ENCODE measurements at regions not wholly inside any gene's neighbourhood (a gene's known extent, or its start where the extent isn't known, plus 50 kb on each side); places are given as distances from the start of the nearest gene placed in this dataset.

DNA sequence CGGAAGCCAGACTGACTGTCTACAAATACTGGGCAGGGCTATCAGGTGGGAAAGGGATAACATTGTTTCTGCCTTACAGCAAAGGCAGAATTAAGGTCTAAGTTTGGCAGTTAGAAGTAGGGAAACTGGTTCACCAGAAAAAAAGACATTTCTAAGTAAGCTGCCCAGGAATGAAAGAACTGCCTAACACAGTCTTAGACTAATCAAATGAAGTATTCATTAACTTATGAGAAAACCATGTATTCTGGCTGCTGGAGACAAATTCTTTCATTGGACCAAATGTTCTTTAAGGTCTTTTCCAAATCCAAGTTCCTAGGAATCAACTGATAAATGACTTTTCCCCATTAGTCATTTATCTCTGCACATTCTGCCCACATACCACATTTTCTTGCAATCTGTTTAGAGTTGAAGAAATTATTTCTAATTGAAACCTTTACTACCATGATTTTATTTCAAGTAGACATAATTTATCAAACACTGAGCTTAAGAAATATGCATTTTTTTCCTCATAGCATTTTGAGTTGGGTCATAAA is 120.3 kb upstream of the OGFRL1 start:
- no peak overlapping the region for H3K27ac Mint-ChIP-seq
- no peak overlapping the region for H3K4me3 Mint-ChIP-seq
- H3K9me3 Mint-ChIP-seq = no peaks in the 10 kb centered on the region
- H3K4me1 Mint-ChIP-seq = no peaks in the 10 kb centered on the region
- H3K27me3 Mint-ChIP-seq = peaks cover 3% of the 10 kb centered on the region
- no peak for DNase-seq (ENCODE audit: low spot score in 2 of 2)
- no peaks in the 10 kb centered on the region for H3K36me3 Mint-ChIP-seq
- ATAC-seq (ENCODE audit: low read depth) = no peak

DNA sequence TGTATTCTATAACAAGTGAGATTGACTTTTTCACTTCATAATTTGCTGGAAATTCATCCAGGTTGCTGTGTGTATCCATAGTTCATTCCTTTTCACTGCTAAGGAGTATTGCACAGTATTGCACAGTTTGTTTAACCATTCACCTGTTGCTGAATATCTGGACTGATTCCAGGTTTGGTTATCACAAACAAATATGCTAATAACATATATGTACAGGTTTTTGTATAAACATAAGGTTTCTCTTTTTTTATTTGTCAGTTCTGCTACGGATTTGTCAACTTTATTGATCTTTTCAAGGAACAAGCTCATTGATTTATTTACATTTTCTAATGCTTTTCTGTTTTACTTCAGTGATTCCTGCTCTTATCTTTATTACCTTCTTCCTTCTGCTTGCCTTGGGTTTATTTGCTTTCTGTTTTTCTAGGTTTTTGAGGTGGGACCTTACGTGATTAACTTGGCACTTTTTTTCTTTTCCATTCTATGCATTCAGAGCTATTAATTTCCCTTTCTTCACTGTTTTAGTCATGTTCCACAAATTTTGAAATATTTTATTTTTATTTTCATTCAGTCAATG is 117.0 kb upstream of the OGFRL1 start:
- H3K27ac Mint-ChIP-seq = no peak overlapping the region
- no peaks in the 10 kb centered on the region for H3K9me3 Mint-ChIP-seq
- DNase-seq (ENCODE audit: low spot score in 2 of 2) (no peak), ATAC-seq (ENCODE audit: low read depth) (no peak)
- peaks cover 14% of the 10 kb centered on the region for H3K27me3 Mint-ChIP-seq
- no peak overlapping the region for H3K4me3 Mint-ChIP-seq
- no peaks in the 10 kb centered on the region for H3K36me3 Mint-ChIP-seq
- no peaks in the 10 kb centered on the region for H3K4me1 Mint-ChIP-seq

DNA sequence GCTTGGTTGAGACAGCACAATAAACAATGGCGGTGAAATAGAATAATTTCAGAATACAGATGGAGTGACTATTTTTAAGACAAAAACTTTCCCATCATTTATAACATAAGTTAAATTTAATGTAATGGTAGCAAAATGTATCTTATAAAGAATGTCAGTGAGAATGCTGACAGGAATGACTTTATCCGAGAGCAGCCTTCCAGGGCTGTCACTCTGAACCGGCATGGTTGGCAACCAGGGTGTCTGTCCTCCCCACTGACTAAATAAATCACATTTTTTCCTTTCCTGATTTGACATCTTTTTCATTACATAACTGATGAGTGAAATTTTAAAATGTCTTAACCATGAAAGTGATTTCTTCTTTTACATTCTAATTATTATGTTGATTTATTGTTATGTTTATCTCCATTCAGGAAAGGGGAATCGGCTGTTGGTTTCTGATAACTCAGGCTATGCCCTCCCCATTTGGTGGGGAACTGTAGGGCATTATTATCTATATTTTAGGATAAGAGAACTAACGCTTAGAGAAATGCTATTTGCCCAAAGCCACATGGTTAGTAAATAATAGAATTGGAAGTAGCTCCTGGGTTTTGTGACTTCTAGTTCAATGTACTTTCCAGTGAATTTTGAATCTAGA is 109.2 kb upstream of the OGFRL1 start:
- peaks cover 19% of the 10 kb centered on the region for H3K27me3 Mint-ChIP-seq
- H3K4me1 Mint-ChIP-seq = no peaks in the 10 kb centered on the region
- H3K36me3 Mint-ChIP-seq = no peaks in the 10 kb centered on the region
- DNase-seq (ENCODE audit: low spot score in 2 of 2) (no peak), ATAC-seq (ENCODE audit: low read depth) (no peak)
- no peak overlapping the region for H3K4me3 Mint-ChIP-seq
- H3K27ac Mint-ChIP-seq = no peak overlapping the region
- H3K9me3 Mint-ChIP-seq = peaks cover 2% of the 10 kb centered on the region

DNA sequence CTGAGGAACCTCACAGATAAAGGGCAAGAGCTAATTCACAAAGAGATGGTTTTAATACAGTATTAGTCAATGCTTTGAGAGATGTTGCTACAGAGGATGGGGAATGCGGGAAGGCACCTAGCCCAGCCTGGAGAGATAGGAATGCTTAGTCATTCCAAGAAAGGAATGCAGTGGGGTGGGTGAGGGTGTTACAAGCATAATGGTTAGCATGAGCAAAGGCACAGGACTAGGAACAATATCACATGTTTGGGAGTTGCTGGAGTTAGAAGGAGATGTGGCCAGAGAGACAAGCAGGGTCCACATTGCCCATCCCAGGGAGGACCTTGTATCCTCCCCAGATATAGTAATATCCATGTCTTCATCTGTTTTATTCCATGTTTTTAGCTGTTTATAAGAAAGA is 107.0 kb upstream of the OGFRL1 start:
- no peak overlapping the region for H3K27ac Mint-ChIP-seq
- no peaks in the 10 kb centered on the region for H3K4me1 Mint-ChIP-seq
- no peak overlapping the region for H3K4me3 Mint-ChIP-seq
- ATAC-seq (ENCODE audit: low read depth) = no peak
- H3K36me3 Mint-ChIP-seq = no peaks in the 10 kb centered on the region
- no peak for DNase-seq (ENCODE audit: low spot score in 2 of 2)
- peaks cover 2% of the 10 kb centered on the region for H3K9me3 Mint-ChIP-seq
- H3K27me3 Mint-ChIP-seq = peaks cover 17% of the 10 kb centered on the region

DNA sequence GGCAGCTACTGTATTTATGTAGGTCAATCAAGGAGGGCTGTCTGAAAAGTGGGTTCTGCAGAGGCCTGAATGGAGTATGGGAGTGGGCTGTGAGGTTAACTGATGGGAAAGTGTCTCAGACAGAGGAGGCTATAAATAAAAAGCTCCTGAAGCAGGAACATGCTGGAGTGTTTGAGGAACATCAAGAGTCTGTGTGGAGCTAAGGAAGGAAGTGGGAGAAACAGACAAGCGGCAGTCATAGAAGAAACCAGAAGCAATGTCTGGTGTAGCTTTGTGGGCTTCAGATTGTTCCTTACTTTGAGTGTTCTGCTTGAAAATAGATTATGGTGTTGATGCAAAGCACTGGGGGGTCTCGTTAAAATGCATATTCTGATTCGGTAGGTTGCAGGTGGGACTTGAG is 101.5 kb upstream of the OGFRL1 start:
- Mint-ChIP-seq H3K4me1 (no peaks in the 10 kb centered on the region), H3K9me3 (no peaks in the 10 kb centered on the region), H3K27me3 (peaks cover 10% of the 10 kb centered on the region), H3K4me3 (no peak overlapping the region), H3K36me3 (no peaks in the 10 kb centered on the region), H3K27ac (no peak overlapping the region)
- DNase-seq (ENCODE audit: low spot score in 2 of 2) (no peak), ATAC-seq (ENCODE audit: low read depth) (no peak)

DNA sequence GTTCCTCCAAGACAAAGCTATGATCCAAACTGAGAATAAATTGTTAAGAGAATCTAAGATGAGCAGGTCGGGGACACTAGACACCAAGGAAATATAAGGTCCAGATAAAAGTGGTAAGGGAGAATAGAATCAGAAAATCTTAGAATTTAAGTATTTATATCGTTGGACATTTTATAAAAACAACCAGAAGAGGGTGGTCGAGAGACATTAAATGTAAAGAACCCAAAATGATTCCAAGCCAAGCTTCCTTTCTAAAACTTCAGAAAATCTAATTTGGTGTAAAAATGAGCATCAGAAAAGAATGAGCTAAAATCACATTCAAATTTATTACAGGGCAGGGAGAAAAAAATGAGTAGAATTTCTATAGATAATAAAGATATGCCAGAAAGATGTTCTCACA is 97.8 kb upstream of the OGFRL1 start:
- DNase-seq (ENCODE audit: low spot score in 2 of 2) (peak in 1 of 2 donors; percentile 23), ATAC-seq (ENCODE audit: low read depth) (no peak)
- Mint-ChIP-seq H3K4me3 (no peak overlapping the region), H3K36me3 (no peaks in the 10 kb centered on the region), H3K27ac (no peak overlapping the region), H3K9me3 (no peaks in the 10 kb centered on the region), H3K27me3 (peaks cover 8% of the 10 kb centered on the region), H3K4me1 (no peaks in the 10 kb centered on the region)

DNA sequence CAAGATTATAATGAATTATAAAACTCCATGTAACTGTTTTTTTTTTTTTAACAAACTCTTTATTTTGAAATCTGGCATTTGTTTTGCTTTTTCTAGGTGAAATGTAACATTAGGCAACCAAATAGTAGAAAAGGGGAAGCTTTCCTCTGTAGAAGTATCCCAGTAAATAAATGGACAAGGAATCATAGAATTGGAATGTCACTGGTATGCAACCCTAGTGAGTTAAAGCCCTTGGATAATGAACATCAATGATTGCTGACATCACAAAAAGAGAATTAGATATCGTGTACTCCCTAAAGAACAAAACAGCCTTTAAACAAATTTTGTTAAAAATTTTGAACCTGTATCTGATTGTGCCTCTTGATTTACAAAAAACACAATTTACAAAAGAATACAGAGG is 93.9 kb upstream of the OGFRL1 start:
- Mint-ChIP-seq H3K9me3 (no peaks in the 10 kb centered on the region), H3K4me3 (no peak overlapping the region), H3K27ac (no peak overlapping the region), H3K4me1 (peaks cover 3% of the 10 kb centered on the region), H3K27me3 (peaks cover 5% of the 10 kb centered on the region), H3K36me3 (no peaks in the 10 kb centered on the region)
- DNase-seq (ENCODE audit: low spot score in 2 of 2) (no peak), ATAC-seq (ENCODE audit: low read depth) (no peak)

DNA sequence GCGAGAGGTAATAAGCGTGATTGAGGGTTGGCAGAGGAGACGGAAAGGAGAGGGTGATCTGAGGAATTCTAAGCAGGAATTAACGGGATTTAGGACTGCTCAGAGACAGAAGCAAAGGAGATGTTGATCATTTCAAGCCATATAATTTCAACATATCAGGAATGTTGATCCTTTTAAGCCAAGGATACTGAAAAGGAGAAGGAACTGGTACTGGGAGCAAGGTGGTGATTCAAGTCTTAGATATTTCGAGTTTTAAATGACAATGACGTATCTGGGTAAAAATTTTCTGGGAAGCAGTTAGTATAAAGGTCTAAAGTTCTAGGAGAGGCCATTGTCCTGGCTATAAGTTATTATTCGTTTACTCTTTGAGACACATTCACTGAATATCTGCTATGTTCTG is 91.3 kb upstream of the OGFRL1 start:
- no peak for ATAC-seq (ENCODE audit: low read depth)
- H3K4me1 Mint-ChIP-seq = peaks cover 3% of the 10 kb centered on the region
- H3K36me3 Mint-ChIP-seq = peaks cover 1% of the 10 kb centered on the region
- H3K4me3 Mint-ChIP-seq = no peak overlapping the region
- no peaks in the 10 kb centered on the region for H3K9me3 Mint-ChIP-seq
- no peak for DNase-seq (ENCODE audit: low spot score in 2 of 2)
- H3K27ac Mint-ChIP-seq = no peak overlapping the region
- peaks cover 5% of the 10 kb centered on the region for H3K27me3 Mint-ChIP-seq

DNA sequence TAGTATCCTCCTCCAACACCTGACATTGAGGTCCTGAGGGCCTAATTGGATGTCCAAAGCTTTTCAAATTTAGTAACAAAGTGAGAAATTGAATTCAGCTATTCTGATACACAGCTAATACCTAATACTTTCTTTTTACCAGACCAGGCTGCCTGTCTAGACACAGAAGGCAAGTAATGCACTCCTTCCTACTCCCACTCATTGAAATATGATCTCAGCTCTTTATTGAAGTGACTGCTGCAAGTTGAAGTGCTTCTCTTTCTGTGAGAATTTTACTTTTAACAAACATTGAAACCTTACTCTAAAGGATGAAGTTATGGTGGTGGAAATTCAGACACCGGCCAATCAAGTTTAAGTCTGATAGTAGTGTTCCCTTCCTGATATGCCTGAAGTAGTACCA is 90.8 kb upstream of the OGFRL1 start:
- Mint-ChIP-seq H3K9me3 (no peaks in the 10 kb centered on the region), H3K4me1 (peaks cover 3% of the 10 kb centered on the region), H3K27ac (no peak overlapping the region), H3K36me3 (peaks cover 1% of the 10 kb centered on the region), H3K4me3 (no peak overlapping the region), H3K27me3 (peaks cover 5% of the 10 kb centered on the region)
- DNase-seq (ENCODE audit: low spot score in 2 of 2) (no peak), ATAC-seq (ENCODE audit: low read depth) (no peak)

DNA sequence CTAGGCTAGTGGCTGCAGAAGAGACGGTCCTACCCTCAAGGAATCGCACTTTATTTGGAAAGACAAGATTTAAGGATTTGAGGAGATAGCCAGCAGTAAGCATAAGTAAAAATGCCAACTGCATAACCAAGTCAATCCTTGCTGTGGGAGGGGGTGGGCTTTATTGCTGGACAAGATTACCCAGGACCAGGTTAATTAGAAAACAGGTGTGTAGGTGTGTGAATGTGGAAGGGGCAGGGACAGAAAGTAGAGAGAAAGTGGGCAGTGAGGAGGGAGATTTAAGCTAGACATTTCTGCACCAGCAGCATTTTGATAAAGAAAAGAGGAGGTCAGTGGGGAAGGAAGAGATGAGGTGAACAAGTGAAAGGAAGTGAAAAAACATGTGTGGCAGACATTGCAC is 89.7 kb upstream of the OGFRL1 start:
- no peak for DNase-seq (ENCODE audit: low spot score in 2 of 2)
- Mint-ChIP-seq H3K9me3 (peaks cover 1% of the 10 kb centered on the region), H3K27me3 (peaks cover 6% of the 10 kb centered on the region), H3K4me3 (no peak overlapping the region), H3K27ac (no peak overlapping the region), H3K4me1 (peaks cover 3% of the 10 kb centered on the region), H3K36me3 (peaks cover 1% of the 10 kb centered on the region)
- ATAC-seq (ENCODE audit: low read depth) = no peak

DNA sequence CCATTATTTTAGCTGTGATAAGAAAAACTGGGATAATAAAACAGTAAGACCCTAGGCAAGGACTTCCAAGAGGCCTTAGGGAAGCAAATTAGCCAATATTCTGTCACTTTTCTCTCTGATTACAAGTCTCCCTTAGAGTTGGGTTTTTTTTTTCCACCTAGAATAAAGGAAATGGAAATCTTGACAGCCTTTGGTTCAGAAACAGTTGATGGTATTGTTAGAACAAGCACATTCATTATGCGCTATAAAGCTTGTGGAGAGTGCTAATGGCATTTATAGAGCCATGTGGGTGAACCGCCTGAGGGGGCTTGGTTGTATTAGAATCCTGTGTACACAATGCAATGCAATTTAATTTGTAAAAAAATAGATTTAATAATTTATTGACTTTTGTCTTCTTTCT is 88.9 kb upstream of the OGFRL1 start:
- Mint-ChIP-seq H3K36me3 (peaks cover 1% of the 10 kb centered on the region), H3K4me3 (no peak overlapping the region), H3K9me3 (peaks cover 1% of the 10 kb centered on the region), H3K27me3 (peaks cover 6% of the 10 kb centered on the region), H3K27ac (no peak overlapping the region), H3K4me1 (peaks cover 3% of the 10 kb centered on the region)
- ATAC-seq (ENCODE audit: low read depth) (no peak), DNase-seq (ENCODE audit: low spot score in 2 of 2) (no peak)

DNA sequence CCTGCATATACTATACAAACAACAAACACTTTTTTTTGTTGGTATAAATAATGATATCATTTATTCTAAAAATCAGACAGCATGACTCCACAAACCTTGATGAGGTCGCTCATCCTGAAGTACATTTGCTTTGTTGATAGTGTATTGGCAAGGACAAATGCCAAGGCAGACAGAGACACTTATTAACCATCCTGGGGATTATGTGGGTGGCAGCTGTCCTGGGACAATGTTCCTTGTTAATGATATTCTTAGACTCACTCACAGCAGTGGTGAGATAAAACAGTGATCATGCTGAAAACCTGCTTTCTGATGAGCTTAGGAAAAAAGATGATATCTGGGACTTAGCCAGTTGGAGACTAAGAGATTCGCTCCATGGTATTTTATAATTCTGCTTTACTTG is 85.4 kb upstream of the OGFRL1 start:
- H3K27ac Mint-ChIP-seq = no peak overlapping the region
- H3K27me3 Mint-ChIP-seq = peaks cover 2% of the 10 kb centered on the region
- no peak overlapping the region for H3K4me3 Mint-ChIP-seq
- peaks cover 3% of the 10 kb centered on the region for H3K4me1 Mint-ChIP-seq
- H3K9me3 Mint-ChIP-seq = peaks cover 1% of the 10 kb centered on the region
- peaks cover 1% of the 10 kb centered on the region for H3K36me3 Mint-ChIP-seq
- no peak for ATAC-seq (ENCODE audit: low read depth)
- DNase-seq (ENCODE audit: low spot score in 2 of 2) = no peak

DNA sequence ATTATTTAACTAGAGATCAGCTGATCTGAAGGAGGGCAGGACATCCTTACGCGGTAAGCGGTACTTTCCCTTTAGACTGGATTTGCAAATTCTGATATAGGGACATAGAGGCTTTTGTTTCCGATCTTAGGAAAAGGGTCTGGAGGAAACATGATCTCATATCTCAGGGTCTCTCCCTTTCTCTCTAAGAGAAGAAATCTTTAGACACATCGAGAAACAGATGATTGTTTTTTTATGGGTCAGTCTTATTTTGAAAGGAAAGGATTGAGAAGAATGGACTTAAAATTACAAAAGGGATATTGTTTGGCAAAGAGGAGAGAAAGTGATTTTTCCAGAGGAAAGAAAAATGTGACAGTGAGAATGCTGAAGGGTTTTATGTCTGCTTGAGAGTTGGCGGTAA is 83.9 kb upstream of the OGFRL1 start:
- ATAC-seq (ENCODE audit: low read depth) (no peak), DNase-seq (ENCODE audit: low spot score in 2 of 2) (no peak)
- H3K9me3 Mint-ChIP-seq = peaks cover 1% of the 10 kb centered on the region
- no peak overlapping the region for H3K27ac Mint-ChIP-seq
- H3K36me3 Mint-ChIP-seq = peaks cover 1% of the 10 kb centered on the region
- H3K27me3 Mint-ChIP-seq = peaks cover 2% of the 10 kb centered on the region
- no peak overlapping the region for H3K4me3 Mint-ChIP-seq
- H3K4me1 Mint-ChIP-seq = no peaks in the 10 kb centered on the region

DNA sequence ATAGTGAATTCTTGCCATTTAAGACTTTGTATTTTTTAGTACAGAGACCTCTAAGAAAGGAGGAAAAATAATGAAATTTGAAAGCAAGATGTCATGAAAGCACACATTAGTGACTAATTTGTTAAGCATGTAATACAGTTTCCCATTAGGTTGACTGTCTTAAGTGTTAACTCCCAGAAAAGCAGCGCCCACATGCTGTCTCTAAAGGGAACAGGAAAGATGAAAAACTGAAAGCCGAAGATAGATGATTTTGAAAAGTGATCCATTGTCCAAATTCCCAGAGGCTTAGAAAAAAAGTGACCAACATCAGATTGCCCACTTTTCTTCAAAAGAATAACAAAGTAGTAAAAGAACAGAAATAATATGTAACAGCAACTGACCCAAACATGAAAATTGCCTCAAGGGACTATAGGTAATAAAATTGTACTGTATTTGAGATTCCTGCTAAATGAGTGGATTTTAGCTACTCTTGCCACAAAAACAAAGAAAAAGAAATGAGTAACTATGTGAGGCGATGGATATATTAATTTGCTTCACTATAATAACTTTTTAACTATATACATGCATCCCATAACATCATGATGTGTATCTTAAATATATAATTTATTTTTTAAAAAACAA is 83.2 kb upstream of the OGFRL1 start:
- ATAC-seq (ENCODE audit: low read depth) = no peak
- DNase-seq (ENCODE audit: low spot score in 2 of 2) = no peak
- H3K4me3 Mint-ChIP-seq = no peak overlapping the region
- H3K27ac Mint-ChIP-seq = no peak overlapping the region
- H3K9me3 Mint-ChIP-seq = peaks cover 1% of the 10 kb centered on the region
- H3K27me3 Mint-ChIP-seq = peaks cover 2% of the 10 kb centered on the region
- peaks cover 1% of the 10 kb centered on the region for H3K36me3 Mint-ChIP-seq
- H3K4me1 Mint-ChIP-seq = no peaks in the 10 kb centered on the region

DNA sequence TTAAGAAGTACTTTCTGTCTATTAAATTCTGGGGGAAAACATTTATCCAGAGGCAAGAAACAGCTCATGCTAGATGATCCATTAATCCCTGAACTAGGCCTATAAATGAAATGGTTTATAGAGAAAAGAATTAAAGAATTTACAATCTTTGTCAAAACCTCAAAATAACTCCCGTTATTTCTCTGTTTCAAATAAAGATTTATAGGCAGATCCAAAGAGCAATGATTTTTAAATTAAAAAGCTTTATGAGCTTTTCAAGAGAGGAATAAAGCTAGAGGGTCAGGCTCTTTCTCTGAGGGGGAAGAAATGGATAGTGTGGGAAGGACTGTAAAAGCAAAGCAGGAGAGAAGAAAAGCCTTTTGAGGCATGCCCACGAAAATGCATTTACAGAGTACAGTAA is 82.5 kb upstream of the OGFRL1 start:
- ATAC-seq (ENCODE audit: low read depth) = no peak
- Mint-ChIP-seq H3K9me3 (peaks cover 1% of the 10 kb centered on the region), H3K36me3 (no peaks in the 10 kb centered on the region), H3K4me3 (no peak overlapping the region), H3K27me3 (peaks cover 2% of the 10 kb centered on the region), H3K27ac (no peak overlapping the region), H3K4me1 (no peaks in the 10 kb centered on the region)
- DNase-seq (ENCODE audit: low spot score in 2 of 2) = no peak
